NCI-H2107 treated with DMSO at 0.1 percent for 48 hours (cell line): ENCODE measurements at regions not wholly inside any gene's neighbourhood (a gene's known extent, or its start where the extent isn't known, plus 50 kb on each side); places are given as distances from the start of the nearest gene placed in this dataset.

Source experiments
- DNase-seq: peaks from one replicate; lab custom pipeline; 2025; ENCODE audit not compliant: unreplicated experiment; lab: John Stamatoyannopoulos, UW

GRCh38 chr3:72290859-72291638, 506.1 kb upstream of the PROK2 start:
- DNase-seq: no peak

DNA sequence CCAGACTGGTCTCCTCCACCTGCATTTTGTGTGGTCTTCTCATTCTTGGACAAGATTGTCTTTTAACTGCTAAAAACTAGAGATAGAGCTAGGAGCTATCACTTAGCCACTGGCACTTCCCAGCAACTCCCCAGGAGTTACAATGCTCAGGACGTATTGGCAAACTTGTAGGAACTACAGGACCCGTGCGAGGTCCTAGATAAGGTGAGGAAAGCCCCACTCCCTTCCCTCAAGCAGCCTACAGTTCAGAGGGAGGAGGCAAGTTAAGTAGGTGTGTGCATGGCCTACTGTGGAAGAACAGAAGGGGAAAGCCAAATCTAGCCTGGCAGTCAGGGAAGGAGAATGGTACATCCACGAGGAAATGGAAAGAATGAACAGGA, 504.7 kb upstream of the PROK2 start:
- no peak for DNase-seq

DNA sequence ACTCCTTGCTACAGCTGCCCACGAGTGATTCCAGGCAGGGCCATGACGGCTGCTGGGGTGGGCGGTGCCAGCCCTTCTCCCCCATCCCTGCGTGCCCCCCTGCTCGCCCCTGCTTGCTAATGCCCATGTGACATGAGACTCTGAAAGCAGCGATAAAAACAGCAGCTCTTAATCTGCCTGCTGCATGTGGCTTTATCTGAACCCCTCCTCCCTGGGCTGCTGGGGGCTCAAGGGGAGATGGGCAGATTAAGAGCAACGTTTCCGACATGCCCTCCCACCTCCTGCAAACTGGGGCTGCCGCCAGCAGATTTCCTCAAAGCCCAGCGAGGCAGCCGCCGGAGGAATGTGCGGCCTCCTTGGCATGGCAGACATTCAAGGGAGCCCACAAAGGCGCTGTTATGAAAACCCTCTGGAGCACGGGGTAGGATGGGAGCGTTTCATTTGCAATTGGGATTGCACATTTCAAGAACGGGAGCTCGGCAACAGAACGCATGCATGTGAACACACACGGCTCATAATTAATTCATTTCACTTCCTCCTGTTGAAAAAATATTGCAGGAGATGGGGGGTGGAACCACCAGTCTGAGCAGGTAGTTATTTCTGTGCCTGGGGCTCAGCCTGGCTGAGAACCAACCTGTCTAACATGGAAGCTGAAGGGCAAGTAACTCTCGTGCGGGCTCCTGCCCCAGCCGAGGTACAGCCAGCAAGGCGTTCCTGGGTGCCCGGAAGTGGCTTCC, 504.2 kb upstream of the PROK2 start:
- DNase-seq: peak; percentile 6

DNA sequence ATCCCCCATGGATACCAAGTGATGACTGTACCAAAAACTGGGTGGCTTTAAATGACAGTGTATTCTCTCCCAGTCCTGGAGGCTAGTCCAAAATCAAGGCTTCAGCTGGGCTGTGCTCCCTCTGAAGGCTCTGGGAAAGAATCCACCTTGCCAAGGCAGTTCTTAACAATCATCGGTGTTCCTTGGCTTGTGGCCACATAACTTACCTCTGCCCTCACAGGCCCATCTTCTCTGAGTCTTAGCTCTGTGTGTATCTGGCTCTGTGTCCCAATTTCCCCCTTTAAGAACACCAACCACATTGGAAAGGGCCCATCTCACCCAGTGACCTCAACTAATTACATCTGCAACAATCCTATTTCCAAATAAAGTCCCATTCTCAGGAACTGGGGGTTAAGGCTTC, 503.0 kb upstream of the PROK2 start:
- DNase-seq: no peak

DNA sequence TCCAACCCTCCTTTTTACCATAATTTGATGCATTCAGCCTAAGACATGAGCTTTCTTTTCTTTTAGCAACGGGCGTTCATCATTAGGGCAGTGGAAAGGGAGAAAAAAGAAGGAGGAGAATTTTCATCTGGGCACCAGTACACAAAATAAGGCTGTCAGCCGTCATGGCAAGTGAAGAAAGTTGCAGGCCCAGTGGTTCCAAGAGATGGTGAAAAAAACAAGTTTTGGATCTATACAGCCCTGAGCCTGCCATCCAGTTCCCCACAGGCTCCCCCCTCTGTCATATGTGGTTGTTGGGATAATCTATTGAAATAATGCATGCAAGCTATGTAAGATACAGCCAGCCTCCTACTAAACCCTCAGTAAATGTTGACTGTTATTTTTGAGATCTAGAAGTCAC, 500.6 kb upstream of the PROK2 start:
- no peak for DNase-seq

GRCh38 chr3:72284471-72284870, 499.5 kb upstream of the PROK2 start:
- DNase-seq: no peak

- no peak for DNase-seq
Observed at GRCh38 chr3:72282918-72283317, 498.0 kb upstream of the PROK2 start.

- DNase-seq: no peak
Observed at GRCh38 chr3:72281551-72281950, 496.6 kb upstream of the PROK2 start.

GRCh38 chr3:72280876-72281275, 495.9 kb upstream of the PROK2 start:
- DNase-seq: no peak

GRCh38 chr3:72279631-72280041, 494.7 kb upstream of the PROK2 start:
- no peak for DNase-seq

DNA sequence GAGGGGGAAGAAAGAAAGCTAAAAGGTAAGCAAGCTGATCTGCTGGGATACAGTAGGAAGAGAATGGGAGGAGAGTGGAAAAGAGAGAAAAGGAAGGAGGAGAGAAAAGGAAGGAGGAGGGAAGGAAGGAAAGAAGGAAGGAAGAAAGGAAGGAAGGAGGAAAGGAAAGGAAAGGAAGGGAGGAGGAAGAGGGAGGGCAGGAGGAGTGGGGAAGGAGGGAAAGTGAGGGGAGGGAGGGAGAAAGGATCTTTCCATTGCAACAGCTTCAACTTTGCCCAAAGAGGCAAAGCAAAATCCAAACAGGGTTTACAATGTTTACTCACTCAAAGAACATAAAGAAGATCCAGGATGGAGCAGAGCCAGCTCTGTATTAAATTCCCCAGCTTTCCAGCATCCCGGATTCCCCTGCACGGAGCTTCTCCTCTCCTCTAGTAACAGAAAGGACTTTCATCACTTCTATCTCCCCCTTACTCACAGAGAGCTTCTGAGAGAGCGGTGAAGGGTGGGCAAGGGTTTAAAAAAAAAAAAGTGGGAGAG, 494.2 kb upstream of the PROK2 start:
- no peak for DNase-seq

DNA sequence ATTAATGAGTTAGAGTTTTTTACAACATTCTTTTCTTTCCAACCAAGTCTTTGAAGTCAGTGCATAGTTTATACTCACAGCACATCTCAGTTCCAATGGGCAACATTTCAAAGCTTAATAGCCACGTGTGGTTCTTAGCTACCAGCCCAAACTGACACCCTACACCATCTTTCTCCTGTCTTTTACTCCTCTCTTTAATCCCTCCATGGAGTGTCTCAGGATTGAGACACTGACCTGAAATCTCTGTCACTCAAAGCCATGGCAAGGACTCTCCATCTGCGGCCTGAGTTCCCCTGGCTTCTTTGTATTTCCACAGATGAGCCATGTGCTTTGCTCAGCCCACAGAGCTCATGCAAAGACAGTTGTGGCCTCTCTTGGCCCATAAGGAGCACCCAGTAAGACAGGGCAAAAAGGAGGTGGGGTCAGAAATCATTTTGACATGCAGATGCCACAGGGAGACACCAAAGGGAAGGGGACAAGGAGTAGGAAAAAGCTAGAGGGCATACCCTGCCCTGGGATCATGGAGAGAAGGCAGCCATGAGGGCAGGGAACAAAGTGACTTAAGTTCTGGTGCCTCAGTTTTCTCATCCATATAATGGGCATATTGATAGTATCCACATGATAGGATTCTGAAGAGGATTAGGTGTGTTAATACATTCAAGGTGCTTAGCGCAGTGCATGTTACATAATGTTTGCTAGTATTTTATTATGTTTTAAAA, 493.6 kb upstream of the PROK2 start:
- DNase-seq: no peak

DNA sequence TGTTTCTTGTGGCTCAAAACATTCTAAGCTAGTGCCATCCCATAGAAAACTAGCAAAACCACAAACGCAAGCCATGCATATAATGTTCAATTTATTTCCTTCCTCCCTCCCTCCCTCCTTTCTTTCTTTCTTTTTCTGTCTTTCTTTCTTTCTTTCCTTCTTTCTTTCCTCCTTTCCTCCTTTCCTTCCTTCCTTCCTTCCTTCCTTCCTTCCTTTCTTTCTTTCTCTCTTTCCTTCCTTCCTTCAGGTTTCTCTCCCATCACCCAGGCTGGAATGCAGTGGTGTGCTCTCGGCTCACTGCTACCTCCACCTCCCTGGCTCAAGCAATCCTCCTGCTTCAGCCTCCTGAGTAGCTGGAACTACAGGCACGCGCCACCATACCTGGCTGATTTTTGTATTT, 492.8 kb upstream of the PROK2 start:
- DNase-seq: no peak

DNA sequence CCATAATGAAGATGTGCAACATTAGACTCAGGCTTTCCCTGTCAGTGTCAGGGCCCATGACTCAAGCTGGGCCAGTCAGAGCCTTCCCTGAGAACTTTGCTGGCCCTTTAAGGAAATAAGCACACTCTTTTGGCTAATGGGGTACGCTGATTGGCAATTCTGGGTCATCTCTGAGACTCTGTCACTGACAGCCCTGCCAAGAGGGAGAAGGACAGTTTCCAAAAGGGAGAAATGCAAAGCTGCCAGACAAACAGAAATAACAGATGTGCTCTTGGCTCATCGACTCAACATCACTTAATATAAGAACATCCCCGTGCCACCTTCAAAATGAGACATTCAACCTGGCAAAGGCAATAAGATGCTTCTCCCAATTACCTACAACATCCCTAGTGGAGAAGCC, 491.9 kb upstream of the PROK2 start:
- DNase-seq: no peak

- DNase-seq: no peak
Observed at GRCh38 chr3:72275331-72275751, 490.4 kb upstream of the PROK2 start.

- DNase-seq: no peak
Observed at GRCh38 chr3:72274493-72275330, 489.8 kb upstream of the PROK2 start.

DNA sequence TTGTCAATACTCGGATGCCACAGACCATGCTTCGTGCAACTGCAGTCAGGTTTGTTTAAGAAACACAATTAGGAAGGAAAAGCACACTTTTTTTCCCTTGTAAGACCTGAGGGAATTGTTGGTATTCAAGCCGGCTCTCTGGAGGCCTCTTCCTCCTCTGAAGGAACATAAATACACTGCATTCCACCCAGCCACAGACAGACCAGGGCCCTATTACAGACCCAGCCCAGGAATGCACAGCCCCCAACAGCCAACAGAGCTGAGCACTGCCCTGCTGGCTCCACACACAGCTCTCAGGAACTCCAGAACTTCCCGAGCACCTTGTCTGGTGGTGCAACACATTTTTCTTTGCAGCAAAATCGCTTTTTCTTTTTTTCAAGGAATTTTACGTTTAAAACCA, 488.7 kb upstream of the PROK2 start:
- no peak for DNase-seq

- no peak for DNase-seq
Observed at GRCh38 chr3:72272356-72272755, 487.4 kb upstream of the PROK2 start.

- DNase-seq: no peak
Observed at GRCh38 chr3:72271923-72272322, 487.0 kb upstream of the PROK2 start.

- DNase-seq: no peak
Observed at GRCh38 chr3:72271216-72271615, 486.3 kb upstream of the PROK2 start.

GRCh38 chr3:72270730-72271129, 485.8 kb upstream of the PROK2 start:
- DNase-seq: no peak
